ENCODE measurements at regions not wholly inside any gene's neighbourhood (a gene's known extent, or its start where the extent isn't known, plus 50 kb on each side); places are given as distances from the start of the nearest gene placed in this dataset.

DNA sequence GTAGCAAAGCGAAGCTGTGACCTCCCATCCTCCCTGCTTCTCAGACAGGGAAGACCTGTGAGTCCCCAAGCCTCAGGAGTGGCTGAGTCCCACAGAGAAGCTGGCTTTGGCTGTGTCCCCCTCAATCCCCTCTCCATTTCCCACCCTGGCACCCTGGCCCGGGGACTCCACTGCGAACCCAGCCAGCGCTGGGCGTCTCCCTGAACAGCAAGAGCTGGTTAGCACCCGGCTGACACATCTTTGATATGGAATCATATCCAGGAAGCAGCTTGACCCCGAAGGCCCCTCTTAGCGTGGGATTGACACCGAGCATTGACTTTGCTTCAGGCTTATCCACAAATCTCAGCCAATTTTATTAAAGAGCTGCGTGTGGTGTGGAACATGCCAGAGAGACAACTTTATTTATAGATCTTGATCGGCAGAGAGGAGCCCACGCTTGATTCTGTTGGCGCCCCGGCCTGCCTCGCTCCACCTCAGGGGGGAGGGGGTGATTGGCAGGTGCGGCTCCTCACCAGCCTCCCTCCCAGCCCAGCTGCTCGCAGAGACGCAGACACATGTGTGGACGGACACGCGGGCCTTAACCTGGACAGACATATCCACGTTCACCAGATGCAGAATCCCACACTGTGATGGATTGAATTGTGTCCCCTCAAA lies 120.7 kb upstream of the MVB12B start:
- Mint-ChIP-seq H3K4me1 (ENCODE audit: unreplicated experiment) (no peaks in the 10 kb centered on the region), H3K27me3 (peaks cover 12% of the 10 kb centered on the region), H3K9me3 (no peaks in the 10 kb centered on the region), H3K27ac (no peak overlapping the region), H3K36me3 (no peaks in the 10 kb centered on the region), H3K4me3 (no peak overlapping the region)
- no peak for DNase-seq (ENCODE audit: extremely low spot score, unreplicated experiment)
- TF ChIP-seq, protein P1, sequence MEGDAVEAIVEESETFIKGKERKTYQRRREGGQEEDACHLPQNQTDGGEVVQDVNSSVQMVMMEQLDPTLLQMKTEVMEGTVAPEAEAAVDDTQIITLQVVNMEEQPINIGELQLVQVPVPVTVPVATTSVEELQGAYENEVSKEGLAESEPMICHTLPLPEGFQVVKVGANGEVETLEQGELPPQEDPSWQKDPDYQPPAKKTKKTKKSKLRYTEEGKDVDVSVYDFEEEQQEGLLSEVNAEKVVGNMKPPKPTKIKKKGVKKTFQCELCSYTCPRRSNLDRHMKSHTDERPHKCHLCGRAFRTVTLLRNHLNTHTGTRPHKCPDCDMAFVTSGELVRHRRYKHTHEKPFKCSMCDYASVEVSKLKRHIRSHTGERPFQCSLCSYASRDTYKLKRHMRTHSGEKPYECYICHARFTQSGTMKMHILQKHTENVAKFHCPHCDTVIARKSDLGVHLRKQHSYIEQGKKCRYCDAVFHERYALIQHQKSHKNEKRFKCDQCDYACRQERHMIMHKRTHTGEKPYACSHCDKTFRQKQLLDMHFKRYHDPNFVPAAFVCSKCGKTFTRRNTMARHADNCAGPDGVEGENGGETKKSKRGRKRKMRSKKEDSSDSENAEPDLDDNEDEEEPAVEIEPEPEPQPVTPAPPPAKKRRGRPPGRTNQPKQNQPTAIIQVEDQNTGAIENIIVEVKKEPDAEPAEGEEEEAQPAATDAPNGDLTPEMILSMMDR (conservative IDR thresholded peaks at IDR 0.05): no peak

DNA sequence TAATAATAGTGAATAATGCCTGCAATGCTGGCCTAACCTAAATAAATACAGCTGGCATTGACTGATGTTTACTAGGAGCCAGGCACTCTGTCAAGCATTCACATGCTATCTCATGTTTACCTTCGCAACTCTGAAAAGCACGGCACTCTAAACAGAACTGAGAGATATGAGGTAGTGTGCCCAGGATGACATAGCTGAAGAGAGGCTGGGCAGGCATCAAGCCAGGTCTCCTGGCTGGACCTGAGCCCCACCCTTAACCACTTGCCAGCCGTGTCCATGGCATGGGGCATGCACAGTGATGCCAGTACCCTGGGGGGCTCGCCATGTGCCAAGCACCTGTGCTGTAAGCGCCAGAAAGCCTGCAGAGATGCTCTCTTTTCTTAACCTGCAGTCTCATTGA lies 119.4 kb upstream of the MVB12B start:
- Mint-ChIP-seq H3K9me3 (no peaks in the 10 kb centered on the region), H3K27ac (no peak overlapping the region), H3K4me3 (no peak overlapping the region), H3K36me3 (no peaks in the 10 kb centered on the region), H3K27me3 (peaks cover 12% of the 10 kb centered on the region), H3K4me1 (ENCODE audit: unreplicated experiment) (no peaks in the 10 kb centered on the region)
- TF ChIP-seq, protein P1 (conservative IDR thresholded peaks at IDR 0.05): no peak
- no peak for DNase-seq (ENCODE audit: extremely low spot score, unreplicated experiment)

DNA sequence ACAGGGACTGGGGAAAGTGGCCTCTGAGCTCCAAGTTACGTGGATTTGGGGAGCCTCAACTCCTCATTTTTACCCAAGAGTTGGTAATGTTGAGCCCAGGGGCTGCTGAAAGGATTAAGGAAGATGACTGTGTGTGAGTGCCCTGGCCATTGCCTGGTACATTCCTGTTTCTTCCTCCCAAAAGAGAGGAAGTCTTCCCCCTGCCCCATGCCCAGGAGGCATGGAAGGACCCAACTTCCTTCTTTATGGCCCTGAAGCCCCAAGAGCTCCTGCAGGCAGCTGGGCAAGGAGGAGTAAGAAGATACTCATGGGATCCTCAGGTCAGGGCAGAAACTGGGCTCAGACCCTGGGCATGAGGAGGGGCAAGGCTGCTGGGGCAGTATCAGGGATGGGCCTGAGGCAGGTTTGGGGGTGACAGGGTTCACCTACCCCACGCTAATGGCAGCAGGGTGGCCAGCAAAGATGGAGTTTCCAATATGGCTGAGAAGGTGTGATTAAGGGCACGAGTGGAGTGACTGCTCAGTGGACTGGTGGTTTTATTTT lies 118.3 kb upstream of the MVB12B start:
- TF ChIP-seq, protein P1 (conservative IDR thresholded peaks at IDR 0.05): no peak
- Mint-ChIP-seq H3K36me3 (no peaks in the 10 kb centered on the region), H3K4me1 (ENCODE audit: unreplicated experiment) (no peaks in the 10 kb centered on the region), H3K27ac (no peak overlapping the region), H3K9me3 (no peaks in the 10 kb centered on the region), H3K4me3 (no peak overlapping the region), H3K27me3 (peaks cover 12% of the 10 kb centered on the region)
- DNase-seq (ENCODE audit: extremely low spot score, unreplicated experiment): no peak

DNA sequence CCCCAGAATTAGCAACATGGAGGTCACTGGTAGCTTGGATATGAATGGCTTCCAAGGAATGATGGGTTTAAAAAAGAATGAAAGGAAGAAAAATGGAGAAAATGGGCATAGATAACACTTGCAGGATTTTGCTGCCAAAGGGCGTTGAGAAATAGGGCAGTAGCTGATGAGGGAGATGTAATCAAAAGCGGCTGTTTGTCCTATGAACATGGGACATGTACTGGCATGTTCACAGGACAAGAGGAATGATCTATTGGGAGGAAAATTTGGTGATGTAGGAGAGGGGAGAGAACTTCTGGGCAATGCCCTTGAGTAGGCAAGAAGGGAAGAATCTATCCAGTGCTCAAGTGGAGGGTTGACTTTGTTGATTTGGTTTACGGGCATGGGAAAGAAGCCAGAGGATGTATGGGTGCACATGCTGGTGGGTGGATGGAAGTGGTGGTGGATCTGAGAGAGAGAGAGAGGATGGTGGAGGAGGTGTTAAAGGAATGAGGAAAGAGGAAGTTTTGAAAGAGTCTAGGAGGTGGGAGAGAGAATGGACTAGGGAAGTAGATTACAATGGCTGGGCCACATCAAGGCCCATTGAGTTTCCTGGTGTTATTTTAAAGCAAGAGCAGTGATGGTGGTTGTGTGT lies 115.1 kb upstream of the MVB12B start:
- TF ChIP-seq, protein P1 (conservative IDR thresholded peaks at IDR 0.05): no peak
- Mint-ChIP-seq H3K4me1 (ENCODE audit: unreplicated experiment) (no peaks in the 10 kb centered on the region), H3K27me3 (peaks cover 23% of the 10 kb centered on the region), H3K36me3 (no peaks in the 10 kb centered on the region), H3K27ac (no peak overlapping the region), H3K9me3 (no peaks in the 10 kb centered on the region), H3K4me3 (no peak overlapping the region)
- no peak for DNase-seq (ENCODE audit: extremely low spot score, unreplicated experiment)

DNA sequence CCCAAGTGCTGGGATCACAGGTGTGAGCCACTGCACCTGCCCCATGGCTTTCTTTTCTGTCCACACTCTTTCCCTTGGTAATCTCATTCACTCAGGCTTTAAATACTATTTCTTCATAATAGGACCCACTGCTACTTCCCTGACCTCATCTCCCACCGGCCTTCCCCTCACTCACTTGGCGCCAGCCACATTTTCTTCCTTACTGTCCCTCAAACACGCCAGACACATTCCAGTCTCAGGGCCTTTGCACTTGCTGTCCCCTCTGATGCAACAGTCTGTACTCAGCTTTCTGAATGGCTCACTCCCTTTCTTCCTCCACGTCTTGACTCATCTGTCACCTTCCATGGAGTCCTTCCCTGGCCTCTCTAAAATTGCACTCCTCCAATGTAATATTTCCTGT lies 111.1 kb upstream of the MVB12B start:
- no peaks in the 10 kb centered on the region for H3K9me3 Mint-ChIP-seq
- H3K4me3 Mint-ChIP-seq: no peak overlapping the region
- no peak overlapping the region for H3K27ac Mint-ChIP-seq
- no peak for DNase-seq (ENCODE audit: extremely low spot score, unreplicated experiment)
- H3K4me1 Mint-ChIP-seq (ENCODE audit: unreplicated experiment): peaks cover 5% of the 10 kb centered on the region
- H3K36me3 Mint-ChIP-seq: no peaks in the 10 kb centered on the region
- TF ChIP-seq, protein P1 (conservative IDR thresholded peaks at IDR 0.05): no peak
- peaks cover 19% of the 10 kb centered on the region for H3K27me3 Mint-ChIP-seq
